HEK293 (cell line): ENCODE measurements at regions not wholly inside any gene's neighbourhood (a gene's known extent, or its start where the extent isn't known, plus 50 kb on each side); places are given as distances from the start of the nearest gene placed in this dataset.

Experiments
- CTCF ChIA-PET: fragments of 350-600 bp; formaldehyde crosslinking; extraction: SDS; loops from one replicate; lab custom pipeline; 2021; ENCODE audit warnings: antibody characterized with exemption; lab: Yijun Ruan, JAX
- POLR2A ChIA-PET: fragments of 300-600 bp; formaldehyde crosslinking; extraction: SDS; loops from one replicate; lab custom pipeline; 2020; ENCODE audit warnings: antibody characterized with exemption, inconsistent platforms; lab: Yijun Ruan, JAX
- H3K27ac ChIP-seq: fragments of 200-500 bp; sonication (Bioruptor generic); 2 replicates; pipeline ENCODE4 v1.5.1; 2014; ENCODE audit warnings: low read depth, low read length, control low read depth, inconsistent platforms; ENCODE audit errors: extremely low read depth
- H3K36me3 ChIP-seq, 2 experiments: fragments of 200-500 bp in 1 of 2; sonication (Bioruptor generic) in 1 of 2; 1 replicate in 1 of 2; 2 replicates in 1 of 2; pipeline ENCODE4 v1.5.1; 2014 to 2017; ENCODE audit warnings: inconsistent platforms in 2 of 2, low read length in 2 of 2; ENCODE audit not compliant: control insufficient read depth in 2 of 2, insufficient read depth in 1 of 2
- H3K4me1 ChIP-seq: fragments of 200-500 bp; sonication (Bioruptor generic); 2 replicates; pipeline ENCODE4 v1.5.1; 2014; ENCODE audit warnings: mild to moderate bottlenecking, low read length, inconsistent platforms; ENCODE audit not compliant: control insufficient read depth, insufficient read depth
- H3K4me3 ChIP-seq: 2 replicates; pipeline ENCODE4 v1.5.1; 2011; ENCODE audit warnings: low read depth, mild to moderate bottlenecking, control low read depth, low read length, moderate library complexity
- H3K9me3 ChIP-seq: fragments of 200-500 bp; sonication (Bioruptor generic); 2 replicates; pipeline ENCODE4 v1.5.1; 2014; ENCODE audit warnings: low read depth, low read length, inconsistent platforms; ENCODE audit not compliant: control insufficient read depth, insufficient read depth
- AEBP2 ChIP-seq: fragments of 450-650 bp; formaldehyde crosslinking; IDR thresholded peaks from 2 replicates; pipeline ENCODE4 v1.5.1; 2016; ENCODE audit warnings: missing biosample characterization, missing genetic modification characterization, borderline replicate concordance
- ELK4 ChIP-seq: IDR thresholded peaks from 2 replicates; pipeline ENCODE4 v1.6.1; 2011; ENCODE audit warnings: mild to moderate bottlenecking, low read depth, low read length, borderline replicate concordance
- INSM2 ChIP-seq: fragments of 450-650 bp; formaldehyde crosslinking; IDR thresholded peaks from 2 replicates; pipeline ENCODE4 v1.5.1; 2016; ENCODE audit warnings: missing biosample characterization, missing genetic modification characterization
- RBAK ChIP-seq: fragments of 450-650 bp; formaldehyde crosslinking; IDR thresholded peaks from 2 replicates; pipeline ENCODE4 v1.5.1; 2016; ENCODE audit warnings: missing biosample characterization, missing genetic modification characterization
- REST ChIP-seq: fragments of 450-650 bp; formaldehyde crosslinking; IDR thresholded peaks from 2 replicates; pipeline ENCODE4 v1.5.1; 2016; ENCODE audit warnings: missing biosample characterization, missing genetic modification characterization
- SETDB1 ChIP-seq: IDR thresholded peaks from one replicate; pipeline ENCODE4 v1.6.1; 2017; ENCODE audit warnings: mild to moderate bottlenecking, low read length, moderate library complexity, mixed read lengths; ENCODE audit not compliant: insufficient read length
- SP3 ChIP-seq: fragments of 450-650 bp; formaldehyde crosslinking; IDR thresholded peaks from 2 replicates; pipeline ENCODE4 v1.5.1; 2016; ENCODE audit warnings: missing biosample characterization, missing genetic modification characterization
- TCF7L2 ChIP-seq: IDR thresholded peaks from 2 replicates; pipeline ENCODE4 v1.6.1; 2011; ENCODE audit warnings: low read depth, mild to moderate bottlenecking, inconsistent platforms, low read length, moderate library complexity, borderline replicate concordance
- ZBTB6 ChIP-seq: fragments of 450-650 bp; formaldehyde crosslinking; IDR thresholded peaks from 2 replicates; pipeline ENCODE4 v1.5.1; 2017; ENCODE audit warnings: missing biosample characterization, missing genetic modification characterization
- ZFP37 ChIP-seq: fragments of 450-650 bp; formaldehyde crosslinking; IDR thresholded peaks from 2 replicates; pipeline ENCODE4 v1.5.1; 2016; ENCODE audit warnings: missing biosample characterization, missing genetic modification characterization
- ZNF214 ChIP-seq: fragments of 450-650 bp; formaldehyde crosslinking; IDR thresholded peaks from 2 replicates; pipeline ENCODE4 v1.5.1; 2017; ENCODE audit warnings: missing biosample characterization, mild to moderate bottlenecking, missing genetic modification characterization, borderline replicate concordance
- ZNF223 ChIP-seq: fragments of 450-650 bp; formaldehyde crosslinking; IDR thresholded peaks from 2 replicates; pipeline ENCODE4 v1.5.1; 2016; ENCODE audit warnings: missing biosample characterization, missing genetic modification characterization
- ZNF23 ChIP-seq: fragments of 450-650 bp; formaldehyde crosslinking; IDR thresholded peaks from 2 replicates; pipeline ENCODE4 v1.5.1; 2016; ENCODE audit warnings: missing biosample characterization, missing genetic modification characterization, borderline replicate concordance
- ZNF292 ChIP-seq: fragments of 450-650 bp; formaldehyde crosslinking; IDR thresholded peaks from 2 replicates; pipeline ENCODE4 v1.5.1; 2016; ENCODE audit warnings: low read depth, missing biosample characterization, missing genetic modification characterization, borderline replicate concordance
- ZNF354C ChIP-seq: fragments of 450-650 bp; formaldehyde crosslinking; IDR thresholded peaks from 2 replicates; pipeline ENCODE4 v1.5.1; 2016; ENCODE audit warnings: missing biosample characterization, missing genetic modification characterization, low read depth, borderline replicate concordance
- ZNF433 ChIP-seq: fragments of 450-650 bp; formaldehyde crosslinking; IDR thresholded peaks from 2 replicates; pipeline ENCODE4 v1.5.1; 2016; ENCODE audit warnings: missing biosample characterization, missing genetic modification characterization, low read depth
- ZNF488 ChIP-seq: fragments of 450-650 bp; formaldehyde crosslinking; IDR thresholded peaks from 2 replicates; pipeline ENCODE4 v1.5.1; 2016; ENCODE audit warnings: missing biosample characterization, missing genetic modification characterization
- ZNF548 ChIP-seq: fragments of 450-650 bp; formaldehyde crosslinking; IDR thresholded peaks from 2 replicates; pipeline ENCODE4 v1.5.1; 2016; ENCODE audit warnings: missing biosample characterization, missing genetic modification characterization
- ZNF560 ChIP-seq: fragments of 450-650 bp; formaldehyde crosslinking; IDR thresholded peaks from 2 replicates; pipeline ENCODE4 v1.5.1; 2017; ENCODE audit warnings: missing biosample characterization, missing genetic modification characterization, borderline replicate concordance
- ZNF626 ChIP-seq: fragments of 450-650 bp; sonication (Bioruptor Pico); formaldehyde crosslinking; IDR thresholded peaks from 2 replicates; pipeline ENCODE4 v1.5.1; 2018; ENCODE audit warnings: missing biosample characterization, missing genetic modification characterization, inconsistent platforms
- ZNF658 ChIP-seq: fragments of 450-650 bp; formaldehyde crosslinking; IDR thresholded peaks from 2 replicates; pipeline ENCODE4; 2016; ENCODE audit warnings: missing biosample characterization, missing genetic modification characterization
- ZSCAN16 ChIP-seq: fragments of 450-650 bp; formaldehyde crosslinking; IDR thresholded peaks from 2 replicates; pipeline ENCODE4 v1.5.1; 2016; ENCODE audit warnings: missing biosample characterization, missing genetic modification characterization
- ZSCAN23 ChIP-seq: fragments of 450-650 bp; formaldehyde crosslinking; IDR thresholded peaks from 2 replicates; pipeline ENCODE4 v1.5.1; 2016; ENCODE audit warnings: missing biosample characterization, missing genetic modification characterization

- Histone ChIP-seq H3K4me3 (no peak overlapping the region), H3K9me3 (no peaks in the 10 kb centered on the region), H3K4me1 (no peaks in the 10 kb centered on the region), H3K36me3 (no peaks in the 10 kb centered on the region), H3K27ac (no peak overlapping the region)
- CTCF ChIA-PET: no interaction called here
- no peak for TF ChIP-seq ZSCAN16 (tag by site-specific recombination)
- no peak for TF ChIP-seq ZNF626 (tag by site-specific recombination)
- no peak for TF ChIP-seq ZNF433 (tag by site-specific recombination)
- no peak for TF ChIP-seq TCF7L2
- TF ChIP-seq ZNF292 (tag by site-specific recombination): no peak
- POLR2A ChIA-PET: no interaction called here
Observed at GRCh38 chr4:27350161-27350560, 489.5 kb downstream of the STIM2 start.

- CTCF ChIA-PET: no interaction called here
- TF ChIP-seq AEBP2 (tag by site-specific recombination) (no peak), ZNF548 (tag by site-specific recombination) (no peak), ZNF658 (no peak), ZNF214 (no peak), RBAK (tag by site-specific recombination) (no peak), ZNF560 (tag by site-specific recombination) (no peak), ZNF23 (tag by site-specific recombination) (no peak)
Observed at GRCh38 chr4:27357283-27357682, 496.6 kb downstream of the STIM2 start.

GRCh38 chr4:27358269-27358668 is 497.6 kb downstream of the STIM2 start:
- Histone ChIP-seq H3K27ac (no peak overlapping the region), H3K9me3 (no peaks in the 10 kb centered on the region), H3K4me3 (no peak overlapping the region), H3K36me3 (no peaks in the 10 kb centered on the region), H3K4me1 (no peaks in the 10 kb centered on the region)
- POLR2A ChIA-PET: no interaction called here
- CTCF ChIA-PET: no interaction called here
- TF ChIP-seq SETDB1: no peak
- TF ChIP-seq INSM2 (tag by site-specific recombination): no peak
- TF ChIP-seq ZNF488: no peak
- no peak for TF ChIP-seq SP3 (tag by site-specific recombination)
- no peak for TF ChIP-seq ZNF223 (tag by site-specific recombination)
- TF ChIP-seq ZBTB6 (tag by site-specific recombination): no peak
- no peak for TF ChIP-seq ZFP37 (tag by site-specific recombination)
- TF ChIP-seq ZSCAN23 (tag by site-specific recombination): no peak
- no peak for TF ChIP-seq ZNF658
- no peak for TF ChIP-seq REST
- TF ChIP-seq ELK4: no peak
- TF ChIP-seq ZNF354C (tag by site-specific recombination): no peak

More at GRCh38 chr4:27357283-27357682, 496.6 kb downstream of the STIM2 start:
- H3K4me1 ChIP-seq: no peaks in the 10 kb centered on the region
- POLR2A ChIA-PET: no interaction called here
- no peak overlapping the region for H3K27ac ChIP-seq
- H3K36me3 ChIP-seq: no peaks in the 10 kb centered on the region
- no peak overlapping the region for H3K4me3 ChIP-seq
- no peaks in the 10 kb centered on the region for H3K9me3 ChIP-seq
